Thoracic aorta (tissue), 2 donors: ENCODE measurements at regions not wholly inside any gene's neighbourhood (a gene's known extent, or its start where the extent isn't known, plus 50 kb on each side); places are given as distances from the start of the nearest gene placed in this dataset.

ENCODE experiments used
- ATAC-seq: fragments of 150-250 bp; one replicate; pipeline ENCODE4 v1.8.0; 2017; ENCODE audit warnings: low read depth; ENCODE audit not compliant: insufficient number of reproducible peaks, low FRiP score
- DNase-seq: peaks from one replicate; pipeline ENCODE4 v3.0.0-alpha.2; 2020; ENCODE audit warnings: low spot score
- H3K27ac ChIP-seq, 2 donors: fragments of 200-600 bp; sonication (generic); 1 replicate in 1 of 2; 2 replicates in 1 of 2; pipeline ENCODE4 v1.5.1; 2016; ENCODE audit warnings: mild to moderate bottlenecking in 2 of 2, moderate library complexity in 2 of 2
- H3K27me3 ChIP-seq: fragments of 200-600 bp; sonication (generic); replicated peaks from 2 replicates; pipeline ENCODE4 v1.6.0; 2016; ENCODE audit warnings: mild to moderate bottlenecking; ENCODE audit not compliant: insufficient read depth
- H3K36me3 ChIP-seq: fragments of 200-600 bp; sonication (generic); one replicate; pipeline ENCODE4 v1.5.1; 2016
- H3K4me1 ChIP-seq, 2 donors: fragments of 200-600 bp; sonication (generic); 1 replicate in 1 of 2; 2 replicates in 1 of 2; pipeline versions ENCODE4 v1.5.1 to v1.6.0; 2016; ENCODE audit warnings: low read depth in 2 of 2, mild to moderate bottlenecking in 1 of 2; ENCODE audit not compliant: control insufficient read depth in 1 of 2
- H3K4me3 ChIP-seq: fragments of 200-600 bp; sonication (generic); 2 replicates; pipeline ENCODE4 v1.5.1; 2016; ENCODE audit warnings: mild to moderate bottlenecking
- H3K9me3 ChIP-seq: fragments of 200-600 bp; sonication (generic); 2 replicates; pipeline ENCODE4 v1.5.1; 2016
- CTCF ChIP-seq: fragments of 200-600 bp; sonication (generic); IDR thresholded peaks from one replicate; pipeline ENCODE4 v1.5.1; 2019; ENCODE audit warnings: antibody characterized with exemption

GRCh38 chr2:106960683-106961161 lies 74.8 kb upstream of the ST6GAL2 start:
- no peak overlapping the region for H3K4me3 ChIP-seq
- no peaks in the 10 kb centered on the region for H3K9me3 ChIP-seq
- peaks cover 0 to 10% of the 10 kb centered on the region in 2 donors for H3K4me1 ChIP-seq
- H3K27me3 ChIP-seq = no peaks in the 10 kb centered on the region
- no peak for ATAC-seq
- no peak for DNase-seq
- no peak overlapping the region for H3K27ac ChIP-seq
- no peak for TF ChIP-seq CTCF
- no peaks in the 10 kb centered on the region for H3K36me3 ChIP-seq

GRCh38 chr2:106961328-106961727 lies 75.4 kb upstream of the ST6GAL2 start:
- H3K4me3 ChIP-seq = no peak overlapping the region
- H3K4me1 ChIP-seq = peaks cover 0 to 8% of the 10 kb centered on the region in 2 donors
- TF ChIP-seq CTCF = no peak
- no peaks in the 10 kb centered on the region for H3K36me3 ChIP-seq
- no peak for ATAC-seq
- H3K27ac ChIP-seq = no peak overlapping the region
- no peaks in the 10 kb centered on the region for H3K9me3 ChIP-seq
- no peak for DNase-seq
- no peaks in the 10 kb centered on the region for H3K27me3 ChIP-seq

GRCh38 chr2:106963156-106963555 lies 77.2 kb upstream of the ST6GAL2 start:
- DNase-seq (no peak), ATAC-seq (no peak)
- H3K9me3 ChIP-seq = no peaks in the 10 kb centered on the region
- no peaks in the 10 kb centered on the region for H3K27me3 ChIP-seq
- no peaks in the 10 kb centered on the region for H3K36me3 ChIP-seq
- TF ChIP-seq CTCF = no peak
- no peak overlapping the region for H3K4me3 ChIP-seq
- H3K27ac ChIP-seq = no peak overlapping the region
- no peaks in the 10 kb centered on the region for H3K4me1 ChIP-seq

GRCh38 chr2:106963893-106964292 lies 77.9 kb upstream of the ST6GAL2 start:
- Histone ChIP-seq H3K27ac (no peak overlapping the region), H3K27me3 (no peaks in the 10 kb centered on the region), H3K4me3 (no peak overlapping the region), H3K9me3 (no peaks in the 10 kb centered on the region), H3K4me1 (no peaks in the 10 kb centered on the region), H3K36me3 (no peaks in the 10 kb centered on the region)
- DNase-seq (no peak), ATAC-seq (no peak)
- no peak for TF ChIP-seq CTCF

- H3K27ac ChIP-seq = no peak overlapping the region
- DNase-seq = no peak
- H3K9me3 ChIP-seq = no peaks in the 10 kb centered on the region
- no peak overlapping the region for H3K4me3 ChIP-seq
- no peaks in the 10 kb centered on the region for H3K4me1 ChIP-seq
- no peaks in the 10 kb centered on the region for H3K27me3 ChIP-seq
- no peak for TF ChIP-seq CTCF
- no peaks in the 10 kb centered on the region for H3K36me3 ChIP-seq
- ATAC-seq = no peak
Observed at GRCh38 chr2:106965611-106966010, 79.6 kb upstream of the ST6GAL2 start.
